AG09319 (cell line): ENCODE measurements at regions not wholly inside any gene's neighbourhood (a gene's known extent, or its start where the extent isn't known, plus 50 kb on each side); places are given as distances from the start of the nearest gene placed in this dataset.

Source experiments
- DNase-seq: peaks from one replicate; pipeline ENCODE4 v3.0.0-alpha.2; 2010; ENCODE audit warnings: low read depth; ENCODE audit errors: extremely low read depth
- CTCF ChIP-seq: IDR thresholded peaks from 2 replicates; pipeline ENCODE4 v1.5.1; 2011; ENCODE audit warnings: low read depth, mild to moderate bottlenecking, inconsistent platforms, low read length, moderate library complexity

- DNase-seq, result no peak
- TF ChIP-seq CTCF, result no peak
Observed at GRCh38 chr20:16942756-16943155, 194.6 kb downstream of the OTOR start.

DNA sequence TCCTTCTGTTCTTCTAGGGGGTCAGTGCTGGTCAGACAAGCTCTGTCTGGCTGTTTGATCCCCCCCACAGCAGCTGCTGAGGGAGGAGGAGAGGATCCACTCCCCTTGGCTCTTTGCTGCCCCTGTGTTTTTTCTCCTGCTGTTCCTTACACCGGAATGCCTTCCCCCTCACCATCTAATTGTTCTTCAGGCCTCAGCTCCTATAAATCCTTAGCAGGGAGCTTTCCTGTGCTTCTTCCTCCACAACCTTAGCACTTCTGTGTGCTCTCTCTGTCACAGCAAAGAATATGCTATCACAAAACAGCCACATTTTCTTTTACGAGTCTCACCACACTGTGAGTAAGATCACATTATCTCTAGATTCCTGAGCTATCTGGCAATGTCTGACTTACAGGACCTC, 196.6 kb downstream of the OTOR start:
- TF ChIP-seq CTCF, result no peak
- DNase-seq, result no peak

DNA sequence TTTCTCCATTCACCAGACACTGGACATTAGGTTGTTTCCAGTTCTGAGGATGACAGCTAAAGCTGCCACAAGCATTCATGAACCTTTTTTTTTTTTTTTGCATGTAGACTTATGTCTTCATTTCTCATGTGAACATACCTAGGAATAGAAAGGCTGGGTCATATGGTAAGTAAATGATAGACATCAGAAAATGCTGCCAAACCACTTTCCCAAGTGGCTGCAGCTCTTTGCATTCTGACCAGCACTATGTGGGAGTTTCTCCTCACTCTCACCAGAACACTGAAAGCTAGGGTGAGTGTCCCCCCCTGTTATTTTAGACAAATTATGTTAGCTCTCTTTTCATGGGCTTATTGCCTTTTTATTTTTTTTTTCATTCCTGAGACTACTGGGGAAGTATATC, 197.5 kb downstream of the OTOR start:
- no peak for DNase-seq
- TF ChIP-seq CTCF, result no peak

DNA sequence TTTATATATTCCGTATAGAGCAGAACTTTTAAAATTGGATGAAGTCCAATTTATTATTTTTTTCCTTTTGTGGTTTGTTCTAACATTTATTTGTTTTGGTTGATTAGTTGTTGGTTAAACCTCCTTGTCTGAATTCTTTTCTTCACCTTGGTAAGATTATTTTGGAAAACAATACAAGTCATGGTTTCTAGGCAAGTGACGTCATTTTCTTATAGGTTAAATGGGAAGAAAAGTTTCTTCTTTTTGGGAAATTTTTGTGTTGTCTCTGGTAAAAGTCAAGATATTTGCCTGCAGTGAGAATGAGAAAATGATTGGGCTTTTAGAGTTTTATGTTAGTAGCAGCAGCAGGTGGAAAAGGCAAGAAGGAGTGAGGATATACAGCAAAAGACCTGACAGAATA, 197.9 kb downstream of the OTOR start:
- no peak for DNase-seq
- TF ChIP-seq CTCF, result no peak

DNA sequence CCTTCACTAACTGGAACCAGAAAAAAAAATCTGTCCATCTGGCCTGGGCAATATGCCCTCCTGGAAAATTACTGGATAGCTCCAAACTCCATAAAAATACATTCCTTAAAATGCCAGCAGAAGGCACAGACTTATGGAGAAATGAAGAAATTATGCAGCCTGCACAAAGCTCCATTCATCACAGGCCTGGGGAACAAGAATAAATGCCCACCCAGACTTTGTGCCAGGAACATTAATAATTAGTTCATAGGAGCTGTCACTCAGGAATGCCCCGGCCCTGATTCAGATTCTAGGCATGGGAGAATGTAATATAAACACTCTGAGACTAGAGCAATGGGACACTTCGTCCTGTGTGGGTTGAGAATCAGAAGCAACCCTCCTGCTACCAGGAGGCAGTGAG, 199.3 kb downstream of the OTOR start:
- DNase-seq, result no peak
- no peak for TF ChIP-seq CTCF

DNA sequence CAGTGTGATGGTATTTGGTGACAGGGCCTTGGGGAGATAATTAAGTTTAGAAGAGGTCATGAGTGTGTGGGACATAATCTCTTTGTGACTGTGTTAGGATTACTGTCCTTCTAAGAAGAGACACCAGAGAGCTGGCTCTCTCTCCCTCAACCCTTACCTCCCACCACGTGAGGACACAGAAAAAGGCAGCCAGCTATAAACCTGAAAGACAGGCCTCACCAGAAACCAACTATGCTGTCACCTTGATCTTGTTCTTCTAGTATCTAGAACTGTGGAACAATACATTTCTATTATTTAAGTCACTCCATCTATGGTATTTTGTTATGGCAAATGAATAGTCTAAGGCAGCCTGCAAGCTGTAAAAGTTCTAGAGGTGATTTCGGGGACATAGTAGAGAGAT, 203.7 kb downstream of the OTOR start:
- no peak for DNase-seq
- TF ChIP-seq CTCF, result no peak

DNA sequence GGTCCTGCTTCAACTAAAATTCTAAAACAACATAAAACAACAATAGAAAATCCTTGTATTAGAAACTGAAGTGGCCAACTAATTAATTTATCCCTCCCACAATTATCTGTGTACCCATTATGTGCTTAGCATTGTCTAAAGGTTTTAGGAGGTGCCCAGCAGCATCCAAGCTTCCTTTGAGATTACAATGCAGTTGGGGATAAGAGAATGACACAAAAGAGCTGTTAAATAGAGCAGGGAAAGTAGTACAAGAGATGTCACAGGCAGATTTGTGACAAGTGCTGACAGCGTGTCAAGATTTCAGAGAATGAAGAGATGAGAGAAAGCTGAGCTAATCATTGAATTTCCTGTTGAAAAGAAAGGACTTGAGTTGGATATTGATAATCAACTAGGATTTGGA, 204.8 kb downstream of the OTOR start:
- no peak for DNase-seq
- TF ChIP-seq CTCF, result no peak
